DND-41 (cell line): ENCODE measurements at regions not wholly inside any gene's neighbourhood (a gene's known extent, or its start where the extent isn't known, plus 50 kb on each side); places are given as distances from the start of the nearest gene placed in this dataset.

ENCODE experiments used
- EZH2 ChIP-seq: IDR thresholded peaks from 3 replicates; pipeline ENCODE4 v1.6.1; 2012; ENCODE audit warnings: borderline replicate concordance, low read depth, mild to moderate bottlenecking, moderate library complexity, low read length, inconsistent platforms; ENCODE audit not compliant: severe bottlenecking
- TF ChIP-seq, protein P1 (sequence below): IDR thresholded peaks from 2 replicates; pipeline ENCODE4 v1.5.1; 2012; ENCODE audit warnings: borderline replicate concordance, low read length, moderate library complexity, mild to moderate bottlenecking; ENCODE audit not compliant: poor library complexity, severe bottlenecking; ENCODE audit errors: extremely low read depth

DNA sequence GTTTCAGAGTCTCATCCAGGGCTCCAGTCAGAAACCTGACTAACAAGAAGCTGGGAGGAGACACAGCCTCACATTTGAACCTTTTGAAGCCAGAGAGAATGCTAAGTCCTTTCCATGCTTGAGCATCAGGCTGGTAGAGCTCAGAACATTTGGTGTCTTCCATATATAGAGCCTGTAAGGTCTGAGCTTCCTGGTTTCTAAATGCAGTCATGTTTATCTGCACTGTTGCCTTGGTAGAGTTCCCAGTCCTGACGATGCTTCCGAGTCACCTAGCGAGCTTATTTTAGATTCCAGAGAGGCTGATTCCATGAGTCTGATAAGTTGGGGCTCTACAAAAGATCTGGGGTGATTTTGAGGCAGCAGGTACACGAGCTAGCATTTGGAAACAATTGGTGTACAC, 68.4 kb upstream of the SORL1 start:
- TF ChIP-seq, protein P1, sequence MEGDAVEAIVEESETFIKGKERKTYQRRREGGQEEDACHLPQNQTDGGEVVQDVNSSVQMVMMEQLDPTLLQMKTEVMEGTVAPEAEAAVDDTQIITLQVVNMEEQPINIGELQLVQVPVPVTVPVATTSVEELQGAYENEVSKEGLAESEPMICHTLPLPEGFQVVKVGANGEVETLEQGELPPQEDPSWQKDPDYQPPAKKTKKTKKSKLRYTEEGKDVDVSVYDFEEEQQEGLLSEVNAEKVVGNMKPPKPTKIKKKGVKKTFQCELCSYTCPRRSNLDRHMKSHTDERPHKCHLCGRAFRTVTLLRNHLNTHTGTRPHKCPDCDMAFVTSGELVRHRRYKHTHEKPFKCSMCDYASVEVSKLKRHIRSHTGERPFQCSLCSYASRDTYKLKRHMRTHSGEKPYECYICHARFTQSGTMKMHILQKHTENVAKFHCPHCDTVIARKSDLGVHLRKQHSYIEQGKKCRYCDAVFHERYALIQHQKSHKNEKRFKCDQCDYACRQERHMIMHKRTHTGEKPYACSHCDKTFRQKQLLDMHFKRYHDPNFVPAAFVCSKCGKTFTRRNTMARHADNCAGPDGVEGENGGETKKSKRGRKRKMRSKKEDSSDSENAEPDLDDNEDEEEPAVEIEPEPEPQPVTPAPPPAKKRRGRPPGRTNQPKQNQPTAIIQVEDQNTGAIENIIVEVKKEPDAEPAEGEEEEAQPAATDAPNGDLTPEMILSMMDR = no peak
- TF ChIP-seq EZH2 = no peak
